Peyer's patch (tissue), 4 donors: ENCODE measurements at regions not wholly inside any gene's neighbourhood (a gene's known extent, or its start where the extent isn't known, plus 50 kb on each side); places are given as distances from the start of the nearest gene placed in this dataset.

ENCODE experiments used
- CTCF ChIP-seq, 6 experiments: fragments of 450-650 bp in 4 of 6; fragments of 200-600 bp in 2 of 6; sonication (generic) in 1 of 6; IDR thresholded peaks; one replicate each; pipeline ENCODE4 v1.5.1; 2017 to 2019; ENCODE audit warnings: antibody characterized with exemption in 6 of 6, mild to moderate bottlenecking in 3 of 6, moderate library complexity in 1 of 6
- POLR2A ChIP-seq, 2 donors: fragments of 450-650 bp; IDR thresholded peaks; one replicate each; pipeline ENCODE4 v1.5.1; 2017; ENCODE audit warnings: antibody characterized with exemption in 2 of 2, mild to moderate bottlenecking in 2 of 2, moderate library complexity in 2 of 2

- TF ChIP-seq CTCF (IDR thresholded peaks at IDR 0.05) = no peak
- no peak for TF ChIP-seq POLR2A (IDR thresholded peaks at IDR 0.05)
These were observed 90.8 kb downstream of the SHOX start for GRCh38 chrX:721354-721753.
